GM12892 (cell line): ENCODE measurements at regions not wholly inside any gene's neighbourhood (a gene's known extent, or its start where the extent isn't known, plus 50 kb on each side); places are given as distances from the start of the nearest gene placed in this dataset.

ENCODE experiments used
- POLR2A ChIP-seq: IDR thresholded peaks from 2 replicates; pipeline ENCODE4 v1.6.1; 2011; ENCODE audit warnings: low read depth, low read length, control low read depth
- POLR2AphosphoS5 ChIP-seq: IDR thresholded peaks from 2 replicates; pipeline ENCODE4 v1.6.1; 2011; ENCODE audit warnings: low read depth, low read length, control low read depth
- TAF1 ChIP-seq: IDR thresholded peaks from 2 replicates; pipeline ENCODE4 v1.6.1; 2011; ENCODE audit warnings: low read depth, mild to moderate bottlenecking, control low read depth, low read length, borderline replicate concordance

- no peak for TF ChIP-seq TAF1
- TF ChIP-seq POLR2AphosphoS5: no peak
- TF ChIP-seq POLR2A: no peak
These were observed 95.5 kb upstream of the MSX1 start for GRCh38 chr4:4763822-4764557.
